GM12878 (cell line): ENCODE measurements at regions not wholly inside any gene's neighbourhood (a gene's known extent, or its start where the extent isn't known, plus 50 kb on each side); places are given as distances from the start of the nearest gene placed in this dataset.

Experiments
- ATAC-seq: fragments of 200-7000 bp; cut with Tn5 transposase; 3 replicates; pipeline ENCODE4 v1.9.1; 2020; ENCODE audit warnings: mild to moderate bottlenecking, moderate library complexity
- BruUV-seq: library from RNA; stranded (reverse); fragments of 400-500 nt; replicated peaks from 2 replicates; lab custom pipeline; 2021; lab: Mats Ljungman, UMichigan
- CTCF ChIA-PET: fragments of 300-600 bp; sonication (Branson Sonifier 250); formaldehyde crosslinking; extraction: SDS; loops from one replicate; lab custom pipeline; 2021; ENCODE audit warnings: inconsistent platforms; lab: Yijun Ruan, JAX
- POLR2A ChIA-PET: fragments of 350-600 bp; formaldehyde crosslinking; extraction: SDS; loops from one replicate; lab custom pipeline; 2021; ENCODE audit warnings: inconsistent platforms; lab: Charles Lee
- RAD21 ChIA-PET: fragments of 300-600 bp; sonication (Branson Sonifier 250); formaldehyde crosslinking; loops from one replicate; lab custom pipeline; 2023; ENCODE audit warnings: antibody characterized with exemption; ENCODE audit not compliant: unreplicated experiment; lab: Charles Lee
- SMC1A ChIA-PET: fragments of 300-600 bp; sonication (Branson Sonifier 250); formaldehyde crosslinking; loops from one replicate; lab custom pipeline; 2023; ENCODE audit not compliant: unreplicated experiment, uncharacterized antibody; lab: Charles Lee
- DNase-seq: peaks from one replicate; pipeline ENCODE4 v3.0.0-alpha.2; 2011; ENCODE audit warnings: low read depth, low spot score
- FAIRE-seq: peaks from 3 replicates; lab custom pipeline; 2011; peaks lifted over from hg19 to GRCh38; lab: Jason Lieb, UNC
- H2AFZ ChIP-seq: 2 replicates; pipeline ENCODE4 v1.6.0; 2011; ENCODE audit warnings: low read depth, low read length, control low read depth; ENCODE audit not compliant: control insufficient read depth
- H3K27ac ChIP-seq: 2 replicates; pipeline ENCODE4 v1.5.1; 2011; ENCODE audit warnings: control low read depth; ENCODE audit not compliant: control insufficient read depth, insufficient read depth
- H3K27me3 ChIP-seq, 2 experiments: replicated peaks in 1 of 2; 2 replicates each; pipeline versions ENCODE4 v1.6.0 to v1.6.1; 2011; ENCODE audit warnings: low read length in 1 of 2; ENCODE audit not compliant: control insufficient read depth in 2 of 2, insufficient read depth in 2 of 2
- H3K36me3 ChIP-seq, 2 experiments: 2 replicates each; pipeline ENCODE4 v1.5.1; 2011; ENCODE audit warnings: low read length in 1 of 2; ENCODE audit not compliant: control insufficient read depth in 2 of 2, insufficient read depth in 2 of 2
- H3K4me1 ChIP-seq: 2 replicates; pipeline ENCODE4 v1.6.1; 2011; ENCODE audit warnings: mild to moderate bottlenecking, low read length, moderate library complexity, mixed read lengths; ENCODE audit not compliant: control insufficient read depth, insufficient read depth
- H3K4me2 ChIP-seq: 2 replicates; pipeline ENCODE4 v1.6.0; 2011; ENCODE audit warnings: control low read depth; ENCODE audit not compliant: control insufficient read depth, insufficient read depth
- H3K4me3 ChIP-seq: fragments of 200-600 bp; sonication (generic); 2 replicates; pipeline ENCODE4 v1.5.1; 2016
- H3K79me2 ChIP-seq: 2 replicates; pipeline ENCODE4 v1.6.0; 2011; ENCODE audit warnings: low read length; ENCODE audit not compliant: control insufficient read depth, insufficient read depth
- H3K9ac ChIP-seq: 2 replicates; pipeline ENCODE4 v1.8.0; 2011; ENCODE audit warnings: low read length, control low read depth, mixed read lengths; ENCODE audit not compliant: control insufficient read depth, insufficient read depth
- H3K9me3 ChIP-seq: replicated peaks from 3 replicates; pipeline ENCODE4 v1.5.1; 2011; ENCODE audit warnings: mild to moderate bottlenecking, low read length; ENCODE audit not compliant: control insufficient read depth, insufficient read depth
- H4K20me1 ChIP-seq: 2 replicates; pipeline ENCODE4 v1.6.0; 2011; ENCODE audit not compliant: control insufficient read depth, insufficient read depth
- FOS ChIP-seq: IDR thresholded peaks from 3 replicates; pipeline ENCODE4 v1.6.1; 2011; ENCODE audit warnings: borderline replicate concordance; ENCODE audit not compliant: insufficient read length; ENCODE audit errors: extremely low read depth
- JUND ChIP-seq: IDR thresholded peaks from 2 replicates; pipeline ENCODE4 v1.6.1; 2012; ENCODE audit warnings: low read depth, mild to moderate bottlenecking, low read length, improper control_type of control experiment, moderate library complexity
- MEF2A ChIP-seq: IDR thresholded peaks from 2 replicates; pipeline ENCODE4 v1.6.1; 2011; ENCODE audit warnings: low read depth, mild to moderate bottlenecking, low read length, moderate library complexity; ENCODE audit not compliant: insufficient read depth
- MTA3 ChIP-seq: IDR thresholded peaks from 2 replicates; pipeline ENCODE4 v1.6.1; 2012; ENCODE audit warnings: low read length, inconsistent platforms, borderline replicate concordance
- NFIC ChIP-seq: IDR thresholded peaks from 2 replicates; pipeline ENCODE4 v1.6.1; 2012; ENCODE audit warnings: low read depth, mild to moderate bottlenecking, inconsistent platforms, low read length, moderate library complexity
- NFYB ChIP-seq: IDR thresholded peaks from 2 replicates; pipeline ENCODE4 v1.6.1; 2011; ENCODE audit warnings: low read depth, mild to moderate bottlenecking, low read length, improper control_type of control experiment, moderate library complexity; ENCODE audit not compliant: insufficient read depth
- NRF1 ChIP-seq: conservative IDR thresholded peaks from 2 replicates; pipeline ENCODE4 v1.6.1; 2011; ENCODE audit warnings: mild to moderate bottlenecking, low read depth, low read length, improper control_type of control experiment
- PML ChIP-seq: IDR thresholded peaks from 2 replicates; pipeline ENCODE4 v1.6.1; 2012; ENCODE audit warnings: low read length, inconsistent platforms
- POLR2AphosphoS2 ChIP-seq: IDR thresholded peaks from 2 replicates; pipeline ENCODE4 v1.6.1; 2011; ENCODE audit warnings: low read depth, mild to moderate bottlenecking, low read length, improper control_type of control experiment, moderate library complexity
- RUNX3 ChIP-seq: IDR thresholded peaks from 2 replicates; pipeline ENCODE4 v1.6.1; 2012; ENCODE audit warnings: low read length, inconsistent platforms
- SMAD5 ChIP-seq: IDR thresholded peaks from 2 replicates; pipeline ENCODE4 v1.6.1; 2016; ENCODE audit warnings: antibody characterized with exemption, low read depth
- SREBF1 ChIP-seq: IDR thresholded peaks from 2 replicates; pipeline ENCODE4 v1.6.1; 2012; ENCODE audit warnings: mild to moderate bottlenecking, low read length
- SUPT20H ChIP-seq: IDR thresholded peaks from 2 replicates; pipeline ENCODE4 v1.6.1; 2011; ENCODE audit warnings: low read depth, mild to moderate bottlenecking, low read length, moderate library complexity, borderline replicate concordance; ENCODE audit not compliant: control insufficient read depth
- ZNF207 ChIP-seq: fragments of 450-650 bp; IDR thresholded peaks from 2 replicates; pipeline ENCODE4 v1.6.1; 2014; ENCODE audit warnings: antibody characterized with exemption, mild to moderate bottlenecking, borderline replicate concordance
- in situ Hi-C: fragments of 300-500 bp; cut with MboI; formaldehyde crosslinking; loops from 9 replicates; pipeline ENCODE4 v1.14.3; 2018; ENCODE audit warnings: mixed read lengths
- intact Hi-C: fragments of 100-400 bp; cut with micrococcal nuclease; formaldehyde crosslinking; loops from one replicate; pipeline ENCODE4 v1.14.2; 2022; ENCODE audit not compliant: unreplicated experiment
- TF ChIP-seq, protein P1 (sequence below): fragments of 450-650 bp; IDR thresholded peaks from 2 replicates; pipeline ENCODE4 v1.6.1; 2017; ENCODE audit warnings: mild to moderate bottlenecking
- TF ChIP-seq, protein P2 (sequence below): fragments of 450-650 bp; IDR thresholded peaks from 2 replicates; pipeline ENCODE4 v1.6.1; 2017; ENCODE audit warnings: mild to moderate bottlenecking, moderate library complexity

DNA sequence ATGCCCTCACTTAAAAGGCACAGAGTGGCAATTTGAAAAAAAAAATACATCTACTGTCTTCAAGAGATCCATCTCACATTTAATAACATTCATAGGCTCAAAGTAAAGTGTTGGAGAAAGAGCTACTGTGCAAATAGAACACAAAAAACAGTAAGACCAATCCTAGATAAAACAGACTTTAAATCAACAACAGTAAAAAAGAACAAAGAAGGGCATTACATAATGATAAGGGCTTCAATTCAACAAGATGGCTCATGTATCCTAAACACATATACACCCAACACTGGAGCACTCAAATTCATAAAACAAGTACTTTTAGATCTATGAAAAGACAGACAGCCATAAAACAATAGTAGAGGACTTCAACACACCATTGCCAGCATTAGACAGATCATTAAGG is 93.6 kb upstream of the PCED1B start:
- Histone ChIP-seq H3K4me3 (no peak overlapping the region), H3K79me2 (no peaks in the 10 kb centered on the region), H2AFZ (no peak overlapping the region), H3K4me1 (no peaks in the 10 kb centered on the region), H3K9me3 (no peaks in the 10 kb centered on the region), H3K27ac (no peak overlapping the region)
- intact Hi-C loops, result loop anchor here (2.0 to 10.0 kb wide), 2 partner anchors 641 to 861 kb away; no protein-coding TSS in a partner anchor
- POLR2A ChIA-PET, result interaction anchor here (0.6 kb wide), 1 partner anchor 581 kb away, joined by 3 read pairs; no protein-coding TSS in a partner anchor
- ATAC-seq, result no peak
- no TSS peak for BruUV-seq
- RAD21 ChIA-PET, result interaction anchor here (0.8 to 3.7 kb wide), 2 partner anchors 19 to 860 kb away, joined by 3 to 27 read pairs; no protein-coding TSS in a partner anchor
- no peak for TF ChIP-seq NRF1
- TF ChIP-seq RUNX3, result no peak
- no peak for TF ChIP-seq POLR2AphosphoS2
- no peak for TF ChIP-seq SMAD5
- TF ChIP-seq NFIC, result no peak
- TF ChIP-seq MTA3, result no peak
- no peak for TF ChIP-seq ZNF207
- TF ChIP-seq SREBF1, result no peak
- no peak for TF ChIP-seq JUND
- no peak for TF ChIP-seq NFYB
- no peak for TF ChIP-seq MEF2A
- TF ChIP-seq FOS, result no peak
- TF ChIP-seq, protein P1, sequence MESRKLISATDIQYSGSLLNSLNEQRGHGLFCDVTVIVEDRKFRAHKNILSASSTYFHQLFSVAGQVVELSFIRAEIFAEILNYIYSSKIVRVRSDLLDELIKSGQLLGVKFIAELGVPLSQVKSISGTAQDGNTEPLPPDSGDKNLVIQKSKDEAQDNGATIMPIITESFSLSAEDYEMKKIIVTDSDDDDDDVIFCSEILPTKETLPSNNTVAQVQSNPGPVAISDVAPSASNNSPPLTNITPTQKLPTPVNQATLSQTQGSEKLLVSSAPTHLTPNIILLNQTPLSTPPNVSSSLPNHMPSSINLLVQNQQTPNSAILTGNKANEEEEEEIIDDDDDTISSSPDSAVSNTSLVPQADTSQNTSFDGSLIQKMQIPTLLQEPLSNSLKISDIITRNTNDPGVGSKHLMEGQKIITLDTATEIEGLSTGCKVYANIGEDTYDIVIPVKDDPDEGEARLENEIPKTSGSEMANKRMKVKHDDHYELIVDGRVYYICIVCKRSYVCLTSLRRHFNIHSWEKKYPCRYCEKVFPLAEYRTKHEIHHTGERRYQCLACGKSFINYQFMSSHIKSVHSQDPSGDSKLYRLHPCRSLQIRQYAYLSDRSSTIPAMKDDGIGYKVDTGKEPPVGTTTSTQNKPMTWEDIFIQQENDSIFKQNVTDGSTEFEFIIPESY, result no peak
- no peak for TF ChIP-seq SUPT20H
- TF ChIP-seq, protein P2, sequence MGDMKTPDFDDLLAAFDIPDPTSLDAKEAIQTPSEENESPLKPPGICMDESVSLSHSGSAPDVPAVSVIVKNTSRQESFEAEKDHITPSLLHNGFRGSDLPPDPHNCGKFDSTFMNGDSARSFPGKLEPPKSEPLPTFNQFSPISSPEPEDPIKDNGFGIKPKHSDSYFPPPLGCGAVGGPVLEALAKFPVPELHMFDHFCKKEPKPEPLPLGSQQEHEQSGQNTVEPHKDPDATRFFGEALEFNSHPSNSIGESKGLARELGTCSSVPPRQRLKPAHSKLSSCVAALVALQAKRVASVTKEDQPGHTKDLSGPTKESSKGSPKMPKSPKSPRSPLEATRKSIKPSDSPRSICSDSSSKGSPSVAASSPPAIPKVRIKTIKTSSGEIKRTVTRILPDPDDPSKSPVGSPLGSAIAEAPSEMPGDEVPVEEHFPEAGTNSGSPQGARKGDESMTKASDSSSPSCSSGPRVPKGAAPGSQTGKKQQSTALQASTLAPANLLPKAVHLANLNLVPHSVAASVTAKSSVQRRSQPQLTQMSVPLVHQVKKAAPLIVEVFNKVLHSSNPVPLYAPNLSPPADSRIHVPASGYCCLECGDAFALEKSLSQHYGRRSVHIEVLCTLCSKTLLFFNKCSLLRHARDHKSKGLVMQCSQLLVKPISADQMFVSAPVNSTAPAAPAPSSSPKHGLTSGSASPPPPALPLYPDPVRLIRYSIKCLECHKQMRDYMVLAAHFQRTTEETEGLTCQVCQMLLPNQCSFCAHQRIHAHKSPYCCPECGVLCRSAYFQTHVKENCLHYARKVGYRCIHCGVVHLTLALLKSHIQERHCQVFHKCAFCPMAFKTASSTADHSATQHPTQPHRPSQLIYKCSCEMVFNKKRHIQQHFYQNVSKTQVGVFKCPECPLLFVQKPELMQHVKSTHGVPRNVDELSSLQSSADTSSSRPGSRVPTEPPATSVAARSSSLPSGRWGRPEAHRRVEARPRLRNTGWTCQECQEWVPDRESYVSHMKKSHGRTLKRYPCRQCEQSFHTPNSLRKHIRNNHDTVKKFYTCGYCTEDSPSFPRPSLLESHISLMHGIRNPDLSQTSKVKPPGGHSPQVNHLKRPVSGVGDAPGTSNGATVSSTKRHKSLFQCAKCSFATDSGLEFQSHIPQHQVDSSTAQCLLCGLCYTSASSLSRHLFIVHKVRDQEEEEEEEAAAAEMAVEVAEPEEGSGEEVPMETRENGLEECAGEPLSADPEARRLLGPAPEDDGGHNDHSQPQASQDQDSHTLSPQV, result no peak
- TF ChIP-seq PML, result no peak
- TF ChIP-seq, all 136 proteins: peak for 0
- FAIRE-seq (no peak), DNase-seq (no peak)
- in situ Hi-C loops, result loop anchor here (10.0 kb wide), 1 partner anchor 641 kb away; no protein-coding TSS in a partner anchor
- H4K20me1 ChIP-seq, result no peaks in the 10 kb centered on the region
- H3K9ac ChIP-seq, result no peak overlapping the region
- H3K4me2 ChIP-seq, result no peak overlapping the region
- CTCF ChIA-PET, result interaction anchor here (0.6 to 3.1 kb wide), 3 partner anchors 376 to 861 kb away, joined by 3 to 30 read pairs (median 4); no protein-coding TSS in a partner anchor
- H3K36me3 ChIP-seq, result no peaks in the 10 kb centered on the region
- SMC1A ChIA-PET, result interaction anchor here (0.6 to 3.9 kb wide), 4 partner anchors 19 to 1174 kb away, joined by 3 to 22 read pairs (median 4); no protein-coding TSS in a partner anchor
- no peaks in the 10 kb centered on the region for H3K27me3 ChIP-seq
